HG02678 (cell line): ENCODE measurements at regions not wholly inside any gene's neighbourhood (a gene's known extent, or its start where the extent isn't known, plus 50 kb on each side); places are given as distances from the start of the nearest gene placed in this dataset.

ENCODE experiments used
- ATAC-seq: cut with Tn5 transposase; IDR thresholded peaks from one replicate; pipeline ENCODE4 v1.9.1; 2021; ENCODE audit warnings: mild to moderate bottlenecking, moderate library complexity; ENCODE audit not compliant: unreplicated experiment

GRCh38 chr5:174424219-174425053 is 299.9 kb upstream of the MSX2 start:
- ATAC-seq: no peak

- ATAC-seq: no peak
Observed at GRCh38 chr5:174425271-174425963, 299.0 kb upstream of the MSX2 start.

DNA sequence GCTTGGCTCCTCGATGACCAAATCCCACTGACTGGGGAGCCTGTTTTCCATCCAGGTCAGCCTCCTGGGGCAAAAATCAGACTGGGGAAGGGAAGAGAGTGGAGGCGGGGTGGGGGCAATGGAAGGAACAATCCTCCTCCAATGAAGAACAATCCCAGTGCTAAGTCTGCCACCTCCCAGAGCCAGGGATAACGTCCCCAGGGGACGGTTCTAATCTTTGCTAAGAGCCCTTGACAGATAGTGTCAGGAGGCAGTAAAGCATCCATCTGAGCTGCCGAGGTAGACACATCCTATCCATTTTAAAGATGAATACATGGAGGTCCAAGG is 298.5 kb upstream of the MSX2 start:
- ATAC-seq: no peak

DNA sequence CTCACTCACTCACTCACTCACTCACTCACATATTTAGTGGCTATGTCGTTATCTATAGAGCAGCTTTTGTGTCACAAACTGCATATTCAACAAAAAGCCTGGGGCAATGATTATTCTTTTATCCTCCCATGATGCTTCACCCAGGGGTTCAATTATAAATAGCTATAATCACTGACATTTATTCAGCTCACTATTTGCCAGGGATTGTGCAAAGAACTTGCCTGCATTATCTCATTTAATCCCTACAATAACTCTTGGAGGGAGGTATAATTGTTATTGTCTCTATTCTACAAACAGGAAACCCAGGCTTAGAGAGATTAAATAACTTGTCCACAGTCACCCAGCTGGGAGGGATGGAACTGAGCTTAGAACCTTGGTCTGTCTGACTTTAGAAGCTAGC is 298.0 kb upstream of the MSX2 start:
- no peak for ATAC-seq

DNA sequence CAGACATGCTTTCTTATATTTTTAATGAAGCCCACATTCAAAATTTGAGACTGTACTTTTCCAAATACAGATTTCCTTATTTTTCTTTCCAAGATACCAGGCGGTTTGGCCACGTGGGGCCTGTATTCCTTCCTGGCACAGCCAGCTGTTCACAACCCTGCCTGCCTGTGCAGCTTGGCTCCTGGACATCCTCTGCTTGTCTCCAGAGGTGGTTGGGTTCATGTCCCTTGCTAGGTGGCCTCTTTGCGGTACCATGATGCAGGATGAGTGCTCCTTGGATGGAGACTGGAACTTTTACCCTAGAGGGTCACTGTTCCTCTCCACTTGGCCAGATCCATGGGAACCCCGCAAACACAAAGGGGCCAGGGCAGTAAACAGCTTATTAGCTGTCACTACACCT is 297.5 kb upstream of the MSX2 start:
- no peak for ATAC-seq

DNA sequence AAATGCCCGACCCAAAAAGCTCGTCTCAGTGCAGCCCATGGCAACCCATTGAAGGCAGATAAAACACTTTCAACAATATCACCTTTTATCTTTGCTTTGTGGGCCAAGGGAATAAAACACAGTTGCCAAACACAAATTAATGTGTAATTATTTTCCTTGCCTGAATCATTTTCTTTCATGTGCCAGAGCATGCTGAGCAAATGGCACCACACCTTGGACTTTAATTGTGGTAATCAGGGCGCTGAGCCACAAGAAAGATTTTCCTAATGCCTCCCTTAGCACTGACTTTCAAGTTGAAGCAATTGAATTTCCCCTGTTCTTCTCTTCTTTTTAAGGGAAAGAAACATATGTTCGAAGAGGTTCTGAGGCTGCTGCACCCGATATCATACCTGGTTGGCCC is 297.1 kb upstream of the MSX2 start:
- ATAC-seq: no peak

DNA sequence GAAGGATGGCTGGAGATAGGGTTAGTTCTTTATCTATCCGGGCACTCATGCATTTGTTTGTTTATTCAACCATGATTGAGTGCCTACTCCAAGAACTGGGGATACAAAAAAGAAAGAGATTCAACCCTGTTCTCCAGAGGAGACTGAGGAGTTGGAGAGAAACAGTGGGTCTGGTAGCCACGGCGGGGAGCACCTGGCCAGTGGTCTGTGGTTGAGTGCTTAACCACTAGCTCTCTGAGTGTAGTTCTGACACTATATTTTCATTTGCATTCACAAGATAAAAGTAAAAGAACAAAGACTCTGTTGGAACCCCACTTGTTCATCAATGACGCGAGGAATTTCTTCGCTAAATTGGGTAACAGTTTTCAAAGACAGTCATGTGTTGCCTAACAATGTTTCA is 295.5 kb upstream of the MSX2 start:
- ATAC-seq: no peak

GRCh38 chr5:174430940-174431339 is 293.4 kb upstream of the MSX2 start:
- no peak for ATAC-seq

GRCh38 chr5:174431504-174431903 is 292.9 kb upstream of the MSX2 start:
- no peak for ATAC-seq

GRCh38 chr5:174433098-174433497 is 291.3 kb upstream of the MSX2 start:
- ATAC-seq: no peak

- no peak for ATAC-seq
Observed at GRCh38 chr5:174436750-174437149, 287.6 kb upstream of the MSX2 start.

DNA sequence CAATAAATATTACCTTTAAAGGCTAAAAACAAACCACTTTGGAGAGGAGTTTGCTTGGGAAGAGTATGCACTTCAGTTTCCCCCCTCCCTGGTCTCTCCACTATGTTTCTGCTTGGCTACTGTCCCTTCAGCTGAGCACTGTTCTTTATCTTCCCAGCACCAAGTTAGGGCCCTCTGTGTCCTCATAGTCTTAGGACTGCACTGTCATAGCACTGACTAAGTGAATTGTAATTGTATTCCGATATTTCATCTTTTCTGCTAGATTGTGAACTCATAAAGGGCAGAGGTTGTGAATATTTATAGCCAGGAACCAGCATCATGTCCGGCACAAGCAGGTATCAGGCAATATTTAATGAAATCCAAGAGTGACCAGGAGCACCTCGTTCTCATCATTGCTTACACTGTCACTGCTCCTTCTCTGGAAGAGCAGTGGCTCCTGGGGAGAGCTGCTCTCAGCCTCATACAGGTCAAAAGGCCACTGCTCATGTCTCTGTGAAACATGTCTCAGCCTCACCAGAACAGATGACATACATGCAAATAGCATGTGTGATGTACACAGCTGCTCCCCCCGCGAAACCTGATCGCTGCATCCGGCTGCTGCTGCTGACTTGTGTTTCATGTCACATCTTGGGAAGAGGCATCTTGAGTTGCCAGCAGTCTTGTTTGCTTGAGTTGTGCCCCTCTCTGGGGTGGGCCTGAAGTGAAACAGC is 279.7 kb upstream of the MSX2 start:
- no peak for ATAC-seq

DNA sequence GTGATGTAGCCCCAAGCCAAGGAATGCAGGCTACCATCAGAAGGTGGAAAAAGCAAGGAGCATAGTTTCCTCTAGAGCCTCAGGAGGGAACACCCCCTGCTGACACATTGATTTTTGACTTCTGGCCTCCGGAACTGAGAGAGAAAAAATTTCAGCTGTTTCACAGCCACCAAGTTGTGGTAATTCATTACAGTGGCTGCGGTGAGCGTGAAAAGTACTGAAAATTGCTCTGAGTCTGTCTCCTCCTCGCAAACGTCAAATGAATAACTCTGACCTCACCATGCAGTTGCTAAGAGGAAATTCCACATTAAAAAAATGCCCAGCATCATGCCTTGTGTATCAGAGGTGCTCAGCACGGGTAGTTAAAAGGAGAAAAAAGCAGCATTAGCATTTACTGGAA is 277.9 kb upstream of the MSX2 start:
- no peak for ATAC-seq

- ATAC-seq: no peak
Observed at GRCh38 chr5:174446988-174447387, 277.4 kb upstream of the MSX2 start.

- no peak for ATAC-seq
Observed at GRCh38 chr5:174448041-174448440, 276.3 kb upstream of the MSX2 start.

GRCh38 chr5:174448662-174449061 is 275.7 kb upstream of the MSX2 start:
- ATAC-seq: no peak

DNA sequence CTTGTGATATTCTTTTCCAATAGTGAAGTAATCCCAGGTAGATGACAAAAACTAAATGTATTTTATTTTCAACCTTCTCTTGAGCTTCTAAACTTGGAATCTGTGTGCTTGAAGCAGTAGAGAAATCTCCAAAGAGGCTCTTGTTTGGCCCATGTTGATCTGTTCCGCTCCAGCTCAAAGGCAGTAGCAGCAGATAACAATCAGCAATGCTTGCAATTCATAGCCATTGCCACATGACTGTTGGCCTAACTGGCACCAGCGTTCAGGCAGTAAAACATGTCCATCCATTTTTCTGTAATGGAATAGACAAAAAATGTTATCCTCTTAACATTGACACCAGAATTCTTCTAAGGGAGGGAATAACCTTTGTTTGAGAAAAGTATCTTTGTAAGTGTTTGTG is 270.7 kb upstream of the MSX2 start:
- ATAC-seq: no peak

DNA sequence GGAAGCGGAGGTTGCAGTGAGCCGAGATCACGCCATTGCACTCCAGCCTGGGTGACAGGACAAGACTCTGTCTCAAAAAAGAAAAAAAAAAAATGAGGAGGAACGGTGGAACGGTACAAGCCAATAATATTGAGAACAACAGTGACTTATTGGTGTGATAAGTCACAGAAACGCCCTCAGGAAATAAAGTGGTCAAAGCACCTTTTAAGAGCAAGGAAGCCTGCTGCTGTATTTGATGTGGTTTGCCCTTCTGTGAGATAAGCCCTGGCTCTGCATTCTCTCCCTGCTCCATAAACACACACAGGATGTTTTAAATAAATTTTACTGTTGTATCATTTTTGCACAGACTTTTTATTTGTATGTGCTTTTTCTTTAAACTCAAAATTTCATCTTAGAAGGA is 269.9 kb upstream of the MSX2 start:
- ATAC-seq: no peak

- no peak for ATAC-seq
Observed at GRCh38 chr5:174454890-174455289, 269.5 kb upstream of the MSX2 start.

DNA sequence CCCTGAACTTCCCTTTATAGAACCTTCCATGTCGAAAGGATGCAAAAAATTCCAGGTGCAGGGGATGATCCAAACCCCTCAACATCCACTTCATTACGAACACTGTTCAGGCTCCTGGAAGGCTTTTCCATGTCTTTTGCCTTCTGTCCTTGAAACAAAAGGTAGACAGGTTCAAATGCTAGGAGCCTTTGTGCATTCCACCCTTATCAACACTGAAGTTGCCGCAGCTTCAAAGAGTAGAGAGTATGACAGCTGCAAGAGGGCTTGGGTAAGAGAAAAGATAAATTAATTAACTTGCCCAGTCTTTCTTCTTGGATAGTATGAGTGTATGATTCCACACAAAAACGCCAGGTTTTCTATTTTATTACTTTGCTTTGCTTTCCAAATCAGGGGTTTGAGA is 269.1 kb upstream of the MSX2 start:
- no peak for ATAC-seq

DNA sequence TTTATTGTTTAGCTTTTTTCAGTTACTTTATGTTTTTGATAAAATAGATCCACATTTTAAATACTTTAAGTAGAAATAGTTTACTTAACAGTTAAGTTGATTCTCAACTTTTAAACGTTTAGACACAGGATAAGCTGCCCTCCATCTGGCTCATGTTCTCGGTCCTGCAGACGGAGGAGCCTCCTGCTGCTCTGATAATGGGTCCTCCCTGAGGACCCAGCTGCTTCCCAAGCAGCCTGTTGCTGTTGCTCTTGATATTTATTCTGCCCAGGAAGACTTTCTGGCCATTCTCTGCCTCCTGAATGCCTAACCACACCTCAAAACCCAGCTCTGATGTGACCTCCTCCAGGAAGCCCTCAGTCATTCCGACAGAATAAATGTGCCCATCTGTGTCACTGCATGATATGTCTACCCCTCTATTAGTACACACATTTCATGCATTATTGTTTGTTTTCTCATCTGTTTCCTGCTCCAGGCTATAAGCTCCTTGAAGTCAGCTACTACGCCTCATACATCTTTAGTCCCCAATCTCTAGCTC is 267.2 kb upstream of the MSX2 start:
- no peak for ATAC-seq
